CD4-positive, alpha-beta T cell treated with Interleukin-10 for 1 hour (primary cell): ENCODE measurements at regions not wholly inside any gene's neighbourhood (a gene's known extent, or its start where the extent isn't known, plus 50 kb on each side); places are given as distances from the start of the nearest gene placed in this dataset.
"Not testable (repeated sequence)": the region's sequence is repeated elsewhere in the genome, so short reads cannot be mapped to it uniquely, and the experiment has no call there.

ENCODE experiments used
- DNase-seq: peaks from one replicate; pipeline ENCODE4 v3.0.0-alpha.2; 2020

- DNase-seq = no peak
These were observed 243.5 kb downstream of the ENC1 start for GRCh38 chr5:74396913-74397622.

- DNase-seq = no peak
These were observed 245.3 kb downstream of the ENC1 start for GRCh38 chr5:74394916-74395880.

- no peak for DNase-seq
These were observed 246.0 kb downstream of the ENC1 start for GRCh38 chr5:74394528-74394915.

- no peak for DNase-seq
These were observed 246.6 kb downstream of the ENC1 start for GRCh38 chr5:74393943-74394342.

- no peak for DNase-seq
These were observed 247.7 kb downstream of the ENC1 start for GRCh38 chr5:74392711-74393351.

GRCh38 chr5:74391410-74391809, 249.1 kb downstream of the ENC1 start:
- DNase-seq = no peak

- DNase-seq = no peak
These were observed 249.7 kb downstream of the ENC1 start for GRCh38 chr5:74390822-74391221.

GRCh38 chr5:74390306-74390637, 250.3 kb downstream of the ENC1 start:
- no peak for DNase-seq

GRCh38 chr5:74389531-74390305, 250.8 kb downstream of the ENC1 start:
- no peak for DNase-seq

- DNase-seq = not testable (repeated sequence)
These were observed 252.1 kb downstream of the ENC1 start for GRCh38 chr5:74388411-74388810.

- no peak for DNase-seq
These were observed 253.8 kb downstream of the ENC1 start for GRCh38 chr5:74386571-74387334.

GRCh38 chr5:74384851-74385250, 255.7 kb downstream of the ENC1 start:
- no peak for DNase-seq

GRCh38 chr5:74382987-74383593, 257.4 kb downstream of the ENC1 start:
- no peak for DNase-seq

GRCh38 chr5:74382123-74382855, 258.2 kb downstream of the ENC1 start:
- no peak for DNase-seq

GRCh38 chr5:74380193-74380592, 260.3 kb downstream of the ENC1 start:
- DNase-seq = no peak

GRCh38 chr5:74378464-74378863, 262.1 kb downstream of the ENC1 start:
- DNase-seq = no peak

- DNase-seq = no peak
These were observed 264.3 kb downstream of the ENC1 start for GRCh38 chr5:74376187-74376586.

- DNase-seq = no peak
These were observed 265.3 kb downstream of the ENC1 start for GRCh38 chr5:74375271-74375670.

GRCh38 chr5:74374656-74375055, 265.9 kb downstream of the ENC1 start:
- no peak for DNase-seq

- DNase-seq = no peak
These were observed 267.5 kb downstream of the ENC1 start for GRCh38 chr5:74373076-74373475.

GRCh38 chr5:74372502-74373064, 267.9 kb downstream of the ENC1 start:
- DNase-seq = no peak
